ENCODE measurements at regions not wholly inside any gene's neighbourhood (a gene's known extent, or its start where the extent isn't known, plus 50 kb on each side); places are given as distances from the start of the nearest gene placed in this dataset.

DNA sequence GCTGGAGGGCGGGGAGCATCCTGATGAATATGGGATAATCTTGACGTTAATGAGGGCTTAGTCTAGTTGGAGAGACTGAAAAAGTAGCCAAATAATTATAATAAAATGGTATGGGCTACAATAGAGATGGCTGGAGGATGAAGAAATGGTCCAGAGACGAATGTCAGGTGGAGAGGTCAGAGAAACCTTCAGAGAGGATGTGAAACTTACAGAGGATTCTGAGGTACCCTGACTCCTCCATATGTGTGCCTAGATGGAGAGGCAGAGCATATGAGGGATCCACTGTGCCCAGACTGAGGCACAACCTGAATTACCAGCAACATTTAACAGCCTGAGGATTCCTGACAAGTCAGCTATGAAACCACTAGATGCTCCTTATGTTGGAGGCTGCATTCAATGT lies 417.0 kb downstream of the ATP23 start:
- DNase-seq (ENCODE audit: low read depth in 2 of 2): no peak
- no peak overlapping the region for H3K4me3 ChIP-seq (replicated peaks in 1 of 2; ENCODE audit: low read depth in 2 of 2, low read length in 2 of 2)
- TF ChIP-seq, protein P1, sequence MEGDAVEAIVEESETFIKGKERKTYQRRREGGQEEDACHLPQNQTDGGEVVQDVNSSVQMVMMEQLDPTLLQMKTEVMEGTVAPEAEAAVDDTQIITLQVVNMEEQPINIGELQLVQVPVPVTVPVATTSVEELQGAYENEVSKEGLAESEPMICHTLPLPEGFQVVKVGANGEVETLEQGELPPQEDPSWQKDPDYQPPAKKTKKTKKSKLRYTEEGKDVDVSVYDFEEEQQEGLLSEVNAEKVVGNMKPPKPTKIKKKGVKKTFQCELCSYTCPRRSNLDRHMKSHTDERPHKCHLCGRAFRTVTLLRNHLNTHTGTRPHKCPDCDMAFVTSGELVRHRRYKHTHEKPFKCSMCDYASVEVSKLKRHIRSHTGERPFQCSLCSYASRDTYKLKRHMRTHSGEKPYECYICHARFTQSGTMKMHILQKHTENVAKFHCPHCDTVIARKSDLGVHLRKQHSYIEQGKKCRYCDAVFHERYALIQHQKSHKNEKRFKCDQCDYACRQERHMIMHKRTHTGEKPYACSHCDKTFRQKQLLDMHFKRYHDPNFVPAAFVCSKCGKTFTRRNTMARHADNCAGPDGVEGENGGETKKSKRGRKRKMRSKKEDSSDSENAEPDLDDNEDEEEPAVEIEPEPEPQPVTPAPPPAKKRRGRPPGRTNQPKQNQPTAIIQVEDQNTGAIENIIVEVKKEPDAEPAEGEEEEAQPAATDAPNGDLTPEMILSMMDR (IDR thresholded peaks at IDR 0.05; ENCODE audit: low read depth, low read length): no peak

DNA sequence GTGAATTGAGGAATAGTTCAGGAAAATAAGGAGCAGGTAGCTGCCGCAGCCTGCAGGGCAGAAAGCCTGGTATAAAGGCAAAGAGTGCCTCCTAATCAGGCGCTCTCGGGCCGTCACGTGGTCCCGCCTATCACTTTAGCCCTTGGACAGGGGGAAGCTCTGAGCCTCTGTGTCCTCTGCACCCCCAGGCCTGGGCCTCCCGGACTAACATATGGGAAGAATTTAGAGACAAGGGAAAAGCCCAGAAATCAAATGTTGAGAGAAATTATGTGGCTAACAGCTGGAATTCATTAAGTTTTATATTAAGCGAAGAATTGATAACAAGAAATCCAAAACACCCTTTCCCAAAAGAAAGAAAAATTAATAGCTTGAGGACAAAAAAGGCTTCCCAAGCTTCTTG lies 417.7 kb downstream of the ATP23 start:
- TF ChIP-seq, protein P1 (IDR thresholded peaks at IDR 0.05; ENCODE audit: low read depth, low read length): no peak

DNA sequence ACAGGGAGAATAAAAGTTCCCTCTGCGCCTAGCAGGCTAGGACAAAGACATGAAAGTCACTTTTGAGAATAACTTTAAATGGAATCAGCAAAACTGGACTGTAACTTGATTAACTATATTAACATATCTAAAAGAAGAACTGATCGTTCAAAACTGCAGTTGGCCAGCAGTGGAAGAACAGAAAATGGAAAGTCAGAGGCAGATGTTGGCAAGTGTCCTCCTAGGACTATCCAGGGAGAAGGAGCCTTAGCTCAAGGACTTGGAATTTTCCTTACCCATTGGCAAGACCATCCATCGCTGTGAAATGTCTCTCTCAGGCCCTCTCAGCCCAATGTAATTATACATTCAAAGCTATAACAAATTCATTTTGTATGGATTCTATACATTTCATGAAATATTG lies 419.7 kb downstream of the ATP23 start:
- TF ChIP-seq, protein P1 (IDR thresholded peaks at IDR 0.05; ENCODE audit: low read depth, low read length): no peak
- no peak overlapping the region for H3K4me3 ChIP-seq (replicated peaks in 1 of 2; ENCODE audit: low read depth in 2 of 2, low read length in 2 of 2)

More for the DNA sequence above, 417.7 kb downstream of the ATP23 start:
- peak in 1 of 2 donors; percentile 39 for DNase-seq (ENCODE audit: low read depth in 2 of 2)
- no peak overlapping the region for H3K4me3 ChIP-seq (replicated peaks in 1 of 2; ENCODE audit: low read depth in 2 of 2, low read length in 2 of 2)

DNA sequence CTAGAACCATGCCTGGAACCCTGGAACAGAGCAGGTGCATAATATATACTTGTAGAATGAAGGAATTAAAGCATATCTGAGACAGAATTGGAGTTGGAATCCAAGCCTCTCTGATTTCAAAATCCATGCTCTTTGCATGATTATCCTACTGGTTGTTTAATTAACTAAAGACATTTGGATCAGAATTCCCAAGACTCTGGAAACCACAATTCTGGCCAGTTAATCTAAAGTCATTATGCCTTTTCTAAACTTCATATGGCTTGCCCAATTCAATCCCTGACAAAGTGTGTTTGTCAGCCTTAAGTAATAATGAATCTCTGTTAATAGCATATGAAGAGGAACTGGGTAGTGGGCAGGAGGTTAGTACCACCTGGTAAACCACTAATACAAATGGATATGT lies 422.6 kb downstream of the ATP23 start:
- no peak overlapping the region for H3K4me3 ChIP-seq (replicated peaks in 1 of 2; ENCODE audit: low read depth in 2 of 2, low read length in 2 of 2)
- TF ChIP-seq, protein P1 (IDR thresholded peaks at IDR 0.05; ENCODE audit: low read depth, low read length): no peak
- DNase-seq (ENCODE audit: low read depth in 2 of 2): no peak

More for the DNA sequence above, 419.7 kb downstream of the ATP23 start:
- DNase-seq (ENCODE audit: low read depth in 2 of 2): no peak

DNA sequence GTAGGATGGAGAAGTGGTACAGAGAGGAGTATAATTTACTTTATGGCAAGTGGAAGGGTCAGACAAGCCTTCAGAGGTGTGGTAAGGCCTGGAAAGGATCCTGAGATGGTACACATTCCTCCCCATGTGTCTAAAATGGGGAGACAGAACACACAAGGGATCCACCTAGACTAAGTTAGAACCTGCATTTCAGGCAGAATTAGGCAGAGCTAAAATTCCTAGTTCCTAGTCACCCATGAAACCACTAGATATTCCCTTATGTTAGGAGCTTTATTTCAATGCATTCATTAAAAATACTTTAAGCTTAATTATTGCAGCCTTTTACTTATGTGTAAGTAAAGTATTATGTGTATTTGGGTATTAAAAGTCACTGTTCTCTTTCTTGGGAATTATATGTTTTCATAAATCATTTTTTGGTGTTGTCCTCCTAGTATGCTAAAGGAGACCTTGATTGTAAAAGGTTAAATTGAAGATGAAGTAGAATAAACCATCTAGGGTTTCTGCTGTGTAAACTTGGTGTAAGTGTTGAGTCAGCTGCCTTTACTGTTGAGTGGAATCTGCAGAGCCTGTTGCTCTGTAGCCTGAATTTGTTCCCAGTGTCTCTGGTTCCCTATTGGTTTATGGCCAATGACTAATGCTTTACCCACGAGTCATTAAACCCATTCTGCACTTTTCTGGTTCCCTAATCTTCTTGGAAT lies 423.2 kb downstream of the ATP23 start:
- TF ChIP-seq, protein P1 (IDR thresholded peaks at IDR 0.05; ENCODE audit: low read depth, low read length): no peak
- no peak overlapping the region for H3K4me3 ChIP-seq (replicated peaks in 1 of 2; ENCODE audit: low read depth in 2 of 2, low read length in 2 of 2)
- peak; percentile 93 to 97 for DNase-seq (ENCODE audit: low read depth in 2 of 2)

DNA sequence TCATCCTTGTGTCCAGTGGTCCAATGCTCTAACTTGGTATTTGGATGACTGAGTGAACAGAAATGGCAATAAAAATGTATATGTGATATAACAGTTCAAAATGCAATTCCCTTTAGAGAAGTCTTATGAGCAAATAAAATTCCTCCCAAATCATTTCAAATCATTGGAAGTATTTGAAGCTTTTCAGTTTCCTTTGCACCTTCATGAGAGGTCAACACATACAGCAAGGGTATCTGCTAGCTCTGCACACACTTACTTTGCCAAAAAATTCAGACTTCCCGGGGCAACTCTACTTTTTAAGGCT lies 423.7 kb downstream of the ATP23 start:
- DNase-seq (ENCODE audit: low read depth in 2 of 2): no peak
- no peak overlapping the region for H3K4me3 ChIP-seq (replicated peaks in 1 of 2; ENCODE audit: low read depth in 2 of 2, low read length in 2 of 2)
- TF ChIP-seq, protein P1 (IDR thresholded peaks at IDR 0.05; ENCODE audit: low read depth, low read length): no peak

DNA sequence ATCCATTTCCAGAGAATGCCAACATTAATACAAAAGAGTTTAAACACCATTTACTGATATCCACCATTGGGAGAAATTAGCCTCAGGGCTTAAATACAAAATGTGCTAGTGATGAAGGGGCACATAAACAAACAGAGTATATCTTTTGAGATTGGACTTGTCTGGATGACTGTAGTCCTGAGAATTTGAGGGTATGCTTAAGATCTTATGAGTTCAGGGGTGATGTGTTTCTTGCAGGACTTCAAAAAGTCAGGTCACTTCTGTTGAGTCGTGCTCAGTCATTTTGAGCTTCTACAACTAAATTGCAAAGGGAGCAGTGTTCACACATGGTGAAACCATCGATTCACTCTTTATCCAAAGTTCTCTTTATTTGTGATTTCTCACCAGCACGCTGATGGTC lies 425.7 kb downstream of the ATP23 start:
- DNase-seq (ENCODE audit: low read depth in 2 of 2): no peak
- H3K4me3 ChIP-seq (replicated peaks in 1 of 2; ENCODE audit: low read depth in 2 of 2, low read length in 2 of 2): no peak overlapping the region
- TF ChIP-seq, protein P1 (IDR thresholded peaks at IDR 0.05; ENCODE audit: low read depth, low read length): no peak

All from cardiac fibroblast (primary cell).